ENCODE measurements at regions not wholly inside any gene's neighbourhood (a gene's known extent, or its start where the extent isn't known, plus 50 kb on each side); places are given as distances from the start of the nearest gene placed in this dataset.

DNA sequence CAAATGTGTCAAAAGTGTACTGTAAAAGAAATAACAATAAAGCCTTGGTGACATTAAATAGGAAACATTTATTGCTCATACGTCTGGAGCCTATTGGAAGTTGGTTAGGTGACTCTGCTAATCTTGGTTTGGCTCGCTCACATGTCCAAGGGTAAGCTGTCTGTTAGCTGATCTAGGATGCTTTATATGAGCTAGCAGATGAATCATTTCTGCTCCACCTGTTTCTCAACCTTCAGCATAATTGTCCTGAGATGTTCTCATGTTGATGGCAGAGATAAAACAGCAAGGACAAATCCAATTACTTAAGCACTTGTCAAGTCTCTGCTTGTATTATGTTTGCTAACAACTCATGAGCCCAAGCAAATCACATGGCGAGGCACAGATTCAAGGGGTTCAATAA, 56.0 kb upstream of the CD53 start:
- DNase-seq (ENCODE audit: extremely low read depth in 1 of 2, low read depth in 1 of 2), result no peak

DNA sequence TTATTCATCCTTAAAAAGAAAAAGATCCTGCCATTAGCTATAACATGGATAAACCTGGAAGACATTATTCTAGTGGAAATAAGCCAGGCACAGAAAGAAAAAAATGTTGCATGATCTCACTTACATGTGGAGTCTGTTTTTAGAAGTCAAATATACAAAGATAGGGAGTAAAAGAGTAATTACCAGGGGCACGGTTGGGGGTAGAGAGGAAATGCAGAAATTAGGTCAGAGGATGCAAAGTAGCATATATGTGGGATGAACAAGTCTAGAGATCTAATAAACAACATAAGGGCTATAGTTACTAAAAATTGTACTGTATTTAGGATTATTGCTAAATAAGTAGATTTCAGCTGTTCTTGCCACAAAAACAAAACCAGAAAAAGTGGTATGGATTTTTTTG, 61.4 kb upstream of the CD53 start:
- no peak for DNase-seq (ENCODE audit: extremely low read depth in 1 of 2, low read depth in 1 of 2)

DNA sequence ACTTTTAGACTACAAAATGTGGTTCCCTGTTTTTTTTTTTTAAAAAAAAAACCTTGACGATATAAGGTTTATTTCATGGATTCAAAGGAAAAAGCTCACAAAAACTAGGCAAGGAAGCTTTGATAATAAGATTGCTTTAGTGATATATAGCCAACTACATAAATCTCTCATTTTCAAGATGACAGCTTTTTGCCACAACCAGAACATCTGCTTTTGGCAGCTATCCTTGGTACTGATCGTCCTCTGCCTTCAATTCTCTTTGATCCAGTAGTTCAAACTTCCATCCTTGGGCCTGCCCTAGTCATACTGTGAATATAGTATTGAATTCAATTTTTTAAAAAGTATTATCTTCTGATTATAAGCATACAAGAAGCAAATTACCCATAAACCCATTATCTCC, 72.9 kb upstream of the CD53 start:
- DNase-seq (ENCODE audit: extremely low read depth in 1 of 2, low read depth in 1 of 2), result no peak

DNA sequence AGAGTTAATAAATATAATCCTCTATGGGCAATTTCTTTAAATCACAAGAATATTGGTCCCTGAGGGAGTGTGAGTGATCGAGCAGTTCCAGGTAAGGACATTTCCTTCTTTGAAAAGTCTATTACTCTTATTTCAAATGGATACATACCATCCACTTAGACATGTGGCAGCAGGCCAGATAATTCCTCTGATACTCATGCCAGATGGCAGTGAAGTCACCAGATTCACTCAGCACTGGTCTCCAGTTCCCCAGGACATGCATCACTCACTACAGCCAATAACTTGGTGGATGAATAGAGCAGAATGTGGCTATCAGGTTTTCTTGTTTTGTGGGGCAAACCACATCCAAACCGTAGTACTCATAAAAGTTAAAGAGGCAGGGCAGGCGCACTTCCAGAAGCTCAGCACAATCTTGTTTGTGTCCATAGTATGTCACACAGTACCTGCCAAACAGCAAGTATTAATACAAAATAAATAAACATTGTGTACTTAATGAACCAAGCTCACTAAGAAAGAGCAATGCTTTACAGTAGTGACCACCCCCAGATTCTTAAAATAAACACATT, 74.2 kb upstream of the CD53 start:
- no peak for DNase-seq (ENCODE audit: extremely low read depth in 1 of 2, low read depth in 1 of 2)

DNA sequence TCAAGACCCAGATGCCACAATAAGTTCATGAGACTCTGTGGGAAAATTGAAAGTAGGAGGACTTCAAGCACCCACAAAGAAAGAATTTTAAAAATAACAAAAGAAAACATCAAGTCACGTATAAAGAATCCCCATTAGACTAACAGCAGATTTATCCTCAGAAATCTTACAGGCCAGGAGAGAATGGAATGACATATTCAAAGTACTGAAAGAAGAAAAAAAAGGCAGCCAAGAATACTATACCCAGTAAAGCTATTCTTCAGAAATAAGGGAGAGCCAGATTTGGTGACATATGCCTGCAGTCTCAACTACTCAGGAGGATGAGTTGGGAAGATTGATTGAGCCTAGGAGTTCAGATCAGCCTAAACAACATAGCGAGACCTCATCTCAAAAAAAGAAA, 84.3 kb upstream of the CD53 start:
- DNase-seq (ENCODE audit: extremely low read depth in 1 of 2, low read depth in 1 of 2), result no peak

DNA sequence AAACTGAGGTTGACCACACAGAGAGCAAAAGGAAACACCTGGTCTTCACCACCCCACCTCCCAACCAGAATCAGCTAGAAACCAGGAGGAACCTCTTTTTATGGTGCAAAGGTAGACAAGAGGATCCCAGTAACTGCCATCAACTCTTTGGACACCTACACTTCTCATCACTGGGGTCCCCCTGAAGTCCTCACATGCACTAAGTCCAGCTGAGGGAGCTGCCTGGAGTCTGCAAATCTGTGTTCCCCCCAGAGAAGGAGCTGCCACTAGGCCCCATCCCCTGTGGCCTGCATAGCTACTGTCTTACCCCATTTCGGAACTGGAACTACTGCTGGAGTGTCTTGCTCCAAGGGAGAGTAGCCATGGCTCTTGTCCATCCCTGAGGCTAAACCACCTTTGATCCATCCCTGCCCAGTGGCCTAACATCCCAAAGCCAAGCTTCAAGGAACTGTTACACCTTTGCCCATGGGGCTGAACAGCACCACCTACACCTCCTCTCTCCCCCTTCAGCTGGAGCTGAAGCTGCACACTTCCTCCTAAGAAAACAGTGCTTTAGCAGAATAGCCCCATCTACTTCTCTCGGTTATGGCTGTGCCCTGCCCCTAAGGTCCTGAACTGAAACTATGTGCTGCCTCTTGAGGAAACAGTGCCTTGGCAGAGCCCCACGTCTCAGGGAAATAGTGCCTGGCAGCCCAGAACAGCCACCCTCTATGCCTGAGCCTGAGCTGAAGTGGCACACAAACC, 85.4 kb upstream of the CD53 start:
- DNase-seq (ENCODE audit: extremely low read depth in 1 of 2, low read depth in 1 of 2), result no peak

DNA sequence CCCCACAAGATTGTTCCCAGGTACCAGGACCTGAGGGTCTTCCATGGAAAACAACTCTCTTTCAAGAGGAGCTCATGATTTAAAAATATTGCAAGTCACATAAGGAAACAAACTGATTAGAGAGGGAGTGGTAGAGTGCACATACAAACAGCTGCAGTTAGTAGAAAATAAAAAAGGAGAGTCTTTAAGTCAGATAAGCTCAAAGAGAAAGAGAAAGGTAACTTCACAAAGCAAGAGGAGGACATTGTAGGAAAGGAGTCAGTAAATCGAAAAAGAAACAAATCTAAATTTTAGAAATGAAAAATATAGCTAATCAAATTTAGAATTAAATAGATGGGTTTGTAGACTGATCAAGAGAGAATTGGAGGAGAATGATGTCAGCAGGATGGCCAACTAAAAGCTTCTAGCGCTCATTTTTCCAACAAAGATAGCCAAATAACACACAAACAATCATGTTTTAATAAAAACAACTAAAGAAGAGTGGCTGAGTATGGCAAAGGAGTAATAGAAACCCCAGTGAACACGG, 86.1 kb upstream of the CD53 start:
- DNase-seq (ENCODE audit: extremely low read depth in 1 of 2, low read depth in 1 of 2), result no peak

DNA sequence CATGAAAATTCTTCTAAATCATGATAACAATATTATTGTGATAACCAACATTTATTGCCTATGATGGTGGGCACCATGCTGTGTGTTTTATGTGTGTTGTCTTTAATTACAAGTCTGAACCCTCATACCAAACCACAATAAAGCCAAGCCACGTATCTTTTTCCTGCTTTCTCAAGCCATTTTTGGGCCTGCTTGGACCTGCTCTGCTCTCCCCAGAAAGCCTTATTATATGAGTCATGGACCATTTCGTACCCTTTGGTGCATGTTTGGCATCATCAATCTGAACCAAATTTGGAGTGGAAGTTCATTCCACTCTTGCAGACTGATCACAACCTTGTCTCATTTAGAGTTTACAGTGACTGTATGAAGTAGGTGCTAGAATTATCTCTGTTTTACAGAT, 87.3 kb upstream of the CD53 start:
- no peak for DNase-seq (ENCODE audit: extremely low read depth in 1 of 2, low read depth in 1 of 2)

DNA sequence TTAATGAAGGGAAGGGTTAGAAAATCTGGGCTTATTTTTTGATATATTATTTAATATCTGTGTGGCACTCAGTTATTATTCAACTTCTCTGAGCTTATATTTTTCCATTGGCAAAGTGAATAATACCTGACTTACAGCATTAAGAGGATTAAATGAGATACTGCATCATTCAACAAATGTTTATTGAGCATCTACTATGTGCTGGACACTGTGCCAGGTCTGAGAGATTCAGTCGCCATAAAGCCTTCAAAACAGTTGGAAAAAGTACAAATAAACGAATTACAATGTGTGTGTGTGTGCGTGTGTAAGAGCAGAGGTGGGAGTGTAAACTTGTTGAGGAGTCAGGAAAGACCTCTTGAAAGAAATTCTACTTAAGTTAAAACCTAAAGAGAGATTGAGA, 87.9 kb upstream of the CD53 start:
- DNase-seq (ENCODE audit: extremely low read depth in 1 of 2, low read depth in 1 of 2), result no peak

DNA sequence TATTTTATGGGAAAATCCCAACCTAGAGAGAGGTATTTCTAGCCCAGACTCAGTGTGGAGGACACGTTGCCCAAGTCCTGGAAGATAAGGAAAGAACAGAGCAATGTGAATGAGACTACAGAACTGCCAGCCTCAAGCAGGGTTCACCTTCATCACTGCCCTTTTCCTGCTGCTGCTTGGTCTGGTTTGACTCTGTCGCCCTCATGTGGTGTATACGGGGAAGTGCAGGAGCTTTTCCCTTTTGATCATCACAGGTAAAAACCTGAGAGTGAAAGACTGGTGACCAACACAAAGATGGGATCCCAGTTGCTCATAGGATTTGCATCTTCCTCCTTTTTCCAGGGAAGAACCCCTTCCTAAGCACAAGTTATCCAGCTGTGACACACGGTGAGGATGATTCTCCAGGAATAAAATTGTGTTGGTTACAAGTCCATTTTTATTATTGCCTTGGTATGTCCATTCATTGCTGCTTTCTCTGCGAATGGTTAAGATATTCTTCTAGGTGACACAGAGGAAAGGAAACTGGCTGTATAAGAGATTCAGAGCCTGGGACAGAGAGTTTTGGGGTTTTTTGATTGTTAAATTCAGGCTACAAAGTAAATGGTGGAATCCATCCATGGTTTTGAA, 89.5 kb upstream of the CD53 start:
- DNase-seq (ENCODE audit: extremely low read depth in 1 of 2, low read depth in 1 of 2), result no peak

DNA sequence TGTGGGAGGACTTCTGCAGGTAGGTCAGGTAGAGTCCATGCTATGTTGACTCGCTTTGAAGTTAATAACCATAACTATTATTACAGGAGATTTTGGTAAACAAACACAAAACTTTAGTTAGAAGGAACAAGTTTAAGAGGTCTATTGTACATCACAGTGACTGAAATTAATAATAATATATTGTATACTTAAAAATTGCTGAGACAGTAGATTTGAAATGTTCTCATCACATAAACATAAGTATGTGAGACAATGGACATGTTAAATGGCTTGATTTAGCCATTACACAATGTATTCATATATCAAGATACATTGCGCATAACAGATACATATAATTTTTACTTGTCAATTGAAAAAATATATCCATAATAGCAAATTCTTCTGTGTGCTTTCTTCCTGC, 91.4 kb upstream of the CD53 start:
- no peak for DNase-seq (ENCODE audit: extremely low read depth in 1 of 2, low read depth in 1 of 2)

DNA sequence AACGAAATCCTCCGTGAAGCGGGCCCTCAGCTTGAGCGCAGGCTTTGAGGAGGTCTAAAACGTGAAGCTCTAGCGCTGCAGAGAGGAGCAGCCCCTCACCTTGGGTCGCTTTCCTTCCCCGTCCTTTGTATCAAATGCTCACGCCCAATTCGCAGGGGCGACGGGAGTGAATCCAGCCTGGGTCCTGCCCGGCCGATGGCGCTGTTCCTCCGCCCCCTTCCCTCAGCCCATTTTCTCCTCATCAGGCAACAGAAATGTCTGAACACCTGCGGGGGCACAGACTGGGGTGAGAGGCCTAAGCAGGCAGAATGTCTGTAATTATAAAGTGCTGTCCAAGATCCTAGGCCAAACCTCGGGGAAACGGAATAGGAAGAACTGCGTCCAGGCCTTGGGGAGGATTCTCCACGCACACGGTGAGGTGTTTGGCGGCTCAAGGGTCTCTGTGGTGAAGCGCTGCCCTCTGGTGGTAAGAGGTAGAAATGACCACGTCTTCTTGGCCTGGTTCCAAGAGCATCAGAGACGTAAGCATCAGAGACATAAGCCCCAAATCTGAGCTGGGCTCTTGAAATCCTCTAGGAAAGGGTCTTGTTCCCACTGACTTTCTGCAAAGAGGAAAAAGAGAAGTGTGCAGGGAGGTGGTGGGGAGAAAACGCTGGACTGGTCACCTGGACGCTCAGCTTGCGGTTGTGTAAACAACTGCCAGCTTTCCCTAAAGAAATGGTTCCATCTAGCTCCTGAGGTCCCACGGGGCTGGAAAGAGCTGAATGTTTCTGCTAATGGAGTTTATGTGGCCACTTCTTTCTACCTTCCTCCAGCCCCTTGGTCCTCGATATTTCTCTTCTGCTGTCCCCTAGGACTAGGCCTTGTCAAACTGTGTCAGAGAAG, 92.1 kb upstream of the CD53 start:
- DNase-seq (ENCODE audit: extremely low read depth in 1 of 2, low read depth in 1 of 2), result peak; percentile 20 to 42

DNA sequence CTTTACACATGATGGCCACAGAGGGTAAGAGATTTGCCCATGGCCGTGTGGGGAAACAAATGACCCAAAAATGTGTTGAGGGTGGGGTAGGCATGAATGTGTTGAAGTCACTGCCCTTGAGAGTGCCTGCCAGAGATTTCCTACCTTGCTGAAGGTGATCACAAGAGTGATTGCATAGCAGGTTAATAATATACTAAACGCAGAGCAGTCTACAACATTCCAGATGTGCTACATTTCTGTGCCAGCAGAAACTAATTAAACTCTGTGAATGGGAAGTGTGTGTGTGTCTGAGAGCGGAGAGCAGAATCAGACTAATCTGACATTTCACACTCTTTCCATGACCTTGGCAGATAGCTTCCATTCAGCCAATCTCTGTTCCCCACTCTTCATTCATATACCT, 93.3 kb upstream of the CD53 start:
- no peak for DNase-seq (ENCODE audit: extremely low read depth in 1 of 2, low read depth in 1 of 2)

DNA sequence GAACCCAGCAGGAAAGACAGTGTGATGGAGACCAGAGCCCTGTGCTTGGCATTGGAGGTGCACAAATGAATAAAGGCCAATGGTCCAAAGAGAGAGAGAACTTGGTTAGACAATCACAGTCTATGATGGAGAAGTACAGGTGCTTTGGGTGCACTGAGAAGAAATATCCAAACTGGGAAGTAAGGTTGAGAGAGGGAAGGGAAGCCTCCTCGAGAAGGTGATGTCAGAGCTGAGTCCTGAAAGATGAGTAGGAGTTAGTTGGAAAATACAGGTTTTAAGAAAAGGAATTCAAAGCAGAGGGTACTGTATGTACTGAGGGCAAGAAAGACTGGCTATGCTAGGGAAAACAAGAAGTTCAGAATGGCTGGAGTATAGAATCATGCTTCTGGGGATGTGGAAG, 94.1 kb upstream of the CD53 start:
- DNase-seq (ENCODE audit: extremely low read depth in 1 of 2, low read depth in 1 of 2), result no peak

DNA sequence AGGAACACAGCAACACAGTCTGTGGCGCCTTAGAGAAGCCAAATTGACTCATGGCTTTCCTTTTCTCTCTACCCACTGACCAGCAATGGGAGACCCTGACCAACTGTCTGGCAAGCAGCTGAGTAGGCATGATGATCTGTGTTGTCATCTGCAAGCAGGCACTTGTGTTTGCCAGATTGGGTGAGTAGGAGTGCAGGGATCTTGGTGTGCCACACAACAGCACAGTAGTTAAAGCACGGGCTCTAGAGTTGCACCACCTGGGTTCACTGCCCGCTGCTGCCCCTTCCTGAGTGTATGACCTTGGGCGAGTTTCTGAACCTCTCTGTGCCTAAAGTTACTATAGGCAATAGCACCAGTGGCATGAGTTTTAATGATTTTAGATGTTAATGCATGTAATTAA, 95.7 kb upstream of the CD53 start:
- DNase-seq (ENCODE audit: extremely low read depth in 1 of 2, low read depth in 1 of 2), result no peak

DNA sequence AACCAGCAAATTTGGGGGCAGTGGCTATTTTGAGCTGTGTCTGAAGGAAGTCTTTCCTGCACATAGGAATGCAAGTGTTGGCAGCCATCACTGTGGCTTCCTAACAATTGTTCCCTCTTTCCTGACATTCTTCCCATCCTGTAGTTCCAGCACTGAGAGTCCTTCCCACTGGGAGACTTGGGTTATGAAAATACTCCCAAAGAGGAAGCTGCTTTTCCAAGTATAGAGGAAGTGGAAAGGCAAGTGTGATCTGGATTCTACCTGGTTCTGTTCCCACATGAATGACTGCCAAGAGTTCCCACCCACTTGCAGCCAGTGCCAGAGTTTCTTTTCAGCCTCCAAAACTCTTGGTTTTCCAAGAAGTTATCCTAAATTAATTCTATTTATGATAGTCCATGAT, 98.5 kb upstream of the CD53 start:
- DNase-seq (ENCODE audit: extremely low read depth in 1 of 2, low read depth in 1 of 2), result no peak

DNA sequence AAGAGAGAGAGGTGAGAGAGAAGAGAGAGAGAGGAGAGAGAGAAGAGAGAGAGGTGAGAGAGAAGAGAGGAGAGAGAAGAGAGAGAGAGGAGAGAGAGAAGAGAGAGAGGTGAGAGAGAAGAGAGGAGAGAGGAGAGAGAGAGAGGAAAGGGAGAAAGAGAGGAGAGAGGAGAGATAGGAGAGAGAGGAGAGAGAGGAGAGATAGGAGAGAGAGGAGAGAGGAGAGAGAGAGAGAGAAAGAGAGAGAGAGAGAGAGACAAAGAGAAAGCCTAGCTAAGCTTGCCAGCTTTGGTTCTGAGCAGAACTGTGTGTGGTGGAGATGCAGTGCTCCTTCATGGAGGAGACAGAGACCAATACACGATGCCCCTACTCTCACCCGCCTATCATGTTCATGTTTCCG, 99.1 kb upstream of the KCNA3 start:
- DNase-seq (ENCODE audit: extremely low read depth in 1 of 2, low read depth in 1 of 2), result no peak

DNA sequence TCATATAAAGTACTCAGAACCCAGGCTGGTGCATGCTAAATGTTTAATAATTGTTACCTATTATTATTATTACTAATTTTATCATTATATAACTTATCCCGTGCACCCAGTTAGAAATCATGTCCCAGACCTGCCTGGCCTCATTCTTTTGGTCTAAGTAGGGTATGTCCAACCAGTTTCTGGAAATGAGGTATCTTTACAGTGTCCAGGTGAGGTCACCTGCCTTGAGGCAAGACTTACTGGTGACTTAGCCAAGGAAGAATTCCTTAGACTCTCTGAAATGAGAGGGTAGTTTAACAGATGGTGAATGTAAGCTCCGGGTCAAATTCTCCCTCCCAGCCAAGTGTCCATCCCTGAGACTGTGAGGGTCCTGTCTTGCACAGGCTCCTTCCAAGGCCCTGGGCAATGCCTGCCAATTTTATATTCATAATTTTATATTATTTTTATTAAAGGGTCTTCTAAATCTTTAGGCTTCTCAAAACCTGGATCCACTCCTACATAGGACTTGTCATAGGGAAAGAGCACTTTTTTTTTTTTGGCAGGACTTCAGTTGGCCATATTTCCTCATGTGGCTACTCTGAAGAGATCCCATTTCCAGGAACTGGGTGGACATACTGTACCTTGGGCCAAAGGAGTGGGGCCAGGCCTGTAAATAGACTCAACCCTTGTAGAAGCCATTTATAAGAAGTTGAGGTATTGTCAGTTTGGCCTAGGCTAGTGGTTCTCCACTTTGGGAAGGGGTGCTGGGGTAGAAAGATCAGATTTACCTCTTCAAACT, 96.7 kb upstream of the KCNA3 start:
- no peak for DNase-seq (ENCODE audit: extremely low read depth in 1 of 2, low read depth in 1 of 2)

DNA sequence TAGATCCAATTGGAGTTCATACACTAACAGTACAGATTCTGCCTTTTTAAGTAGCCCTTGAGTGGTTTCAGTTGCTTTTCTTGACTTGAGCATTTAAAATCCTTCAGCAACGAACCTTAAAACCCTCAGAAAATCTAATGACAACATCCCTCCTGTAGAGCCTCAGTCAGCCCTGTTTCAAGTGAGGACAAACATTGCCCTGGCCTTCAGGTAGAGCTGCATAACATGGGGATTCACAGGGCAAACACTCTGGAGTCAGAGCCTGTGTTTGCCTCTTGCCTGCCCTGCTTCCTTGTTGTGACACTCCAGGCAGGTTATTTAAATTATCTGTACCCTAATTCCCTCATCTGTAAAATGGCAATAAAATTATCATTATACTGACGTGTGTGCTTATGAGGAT, 96.1 kb upstream of the KCNA3 start:
- no peak for DNase-seq (ENCODE audit: extremely low read depth in 1 of 2, low read depth in 1 of 2)

DNA sequence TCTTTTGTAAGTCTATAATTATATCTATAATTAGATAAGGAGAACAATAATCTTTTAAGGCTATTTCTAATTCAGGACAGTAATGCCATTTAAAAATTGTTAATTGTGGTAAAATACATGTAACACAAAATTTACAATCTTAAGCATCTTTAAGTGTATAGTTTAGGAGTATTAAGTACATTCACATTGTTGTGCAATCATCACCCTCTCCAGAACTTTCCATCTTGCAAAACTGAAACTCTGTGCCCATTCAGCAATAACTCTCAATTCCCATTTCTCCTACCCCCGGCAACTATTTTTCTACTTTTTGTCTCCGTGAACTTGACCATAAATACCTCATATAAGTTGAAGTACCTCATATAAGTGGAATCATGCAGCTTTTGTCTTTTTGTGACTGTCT, 93.9 kb upstream of the KCNA3 start:
- DNase-seq (ENCODE audit: extremely low read depth in 1 of 2, low read depth in 1 of 2), result no peak

DNA sequence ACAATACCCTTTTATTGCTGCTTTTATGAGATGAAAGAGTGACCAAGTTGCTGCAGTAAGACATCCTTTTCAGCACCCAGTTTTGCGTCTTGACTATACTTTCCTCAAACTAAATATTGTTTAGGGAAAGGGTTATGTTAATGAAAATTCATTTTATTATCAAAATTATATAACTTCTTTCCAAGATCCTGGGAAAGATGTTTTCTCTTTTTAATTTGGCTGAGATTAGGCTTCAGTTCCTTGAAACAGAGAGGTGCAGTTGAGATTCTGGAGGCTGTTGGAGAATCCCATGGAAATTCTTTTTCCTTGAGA, 91.6 kb upstream of the KCNA3 start:
- DNase-seq (ENCODE audit: extremely low read depth in 1 of 2, low read depth in 1 of 2), result no peak

All from stimulated activated CD8-positive, alpha-beta memory T cell treated with anti-CD3 and anti-CD28 coated beads, Interleukin-7, amount 100 ng/mL, for 48 hours (primary cell).